ENCODE measurements at regions not wholly inside any gene's neighbourhood (a gene's known extent, or its start where the extent isn't known, plus 50 kb on each side); places are given as distances from the start of the nearest gene placed in this dataset.

- Histone ChIP-seq H3K4me3 (ENCODE audit: low read depth in 1 of 5, low read length in 5 of 5) (no peak overlapping the region), H3K4me1 (ENCODE audit: control insufficient read depth in 5 of 5, insufficient read depth in 5 of 5, low read length in 5 of 5) (peaks cover 0 to 19% (median 6%) of the 10 kb centered on the region in 5 donors), H3K27ac (ENCODE audit: low read depth, low read length) (no peak overlapping the region), H3K9me3 (ENCODE audit: control insufficient read depth in 5 of 5, low read length in 5 of 5) (no peaks in the 10 kb centered on the region), H3K9ac (ENCODE audit: low read length in 5 of 5) (no peak overlapping the region), H3K27me3 (ENCODE audit: control insufficient read depth in 5 of 5, insufficient read depth in 4 of 5, low read length in 5 of 5) (peaks cover 0 to 15% (median 2%) of the 10 kb centered on the region in 5 donors), H3K36me3 (ENCODE audit: control insufficient read depth in 5 of 5, insufficient read depth in 5 of 5, low read length in 5 of 5) (no peaks in the 10 kb centered on the region)
Observed at GRCh38 chr2:172228177-172228808, 125.6 kb upstream of the DLX2 start.

GRCh38 chr2:172229125-172229524, 126.4 kb upstream of the DLX2 start:
- no peak overlapping the region for H3K27ac ChIP-seq (ENCODE audit: low read depth, low read length)
- no peak overlapping the region for H3K9ac ChIP-seq (ENCODE audit: low read length in 5 of 5)
- no peak overlapping the region for H3K4me3 ChIP-seq (ENCODE audit: low read depth in 1 of 5, low read length in 5 of 5)

GRCh38 chr2:172230332-172230888, 127.7 kb upstream of the DLX2 start:
- Histone ChIP-seq H3K27ac (ENCODE audit: low read depth, low read length) (no peak overlapping the region), H3K27me3 (ENCODE audit: control insufficient read depth in 5 of 5, insufficient read depth in 4 of 5, low read length in 5 of 5) (peaks cover 13 to 31% (median 17%) of the 10 kb centered on the region in 5 donors), H3K9ac (ENCODE audit: low read length in 5 of 5) (no peak overlapping the region), H3K9me3 (ENCODE audit: control insufficient read depth in 5 of 5, low read length in 5 of 5) (no peaks in the 10 kb centered on the region), H3K36me3 (ENCODE audit: control insufficient read depth in 5 of 5, insufficient read depth in 5 of 5, low read length in 5 of 5) (no peaks in the 10 kb centered on the region), H3K4me3 (ENCODE audit: low read depth in 1 of 5, low read length in 5 of 5) (no peak overlapping the region), H3K4me1 (ENCODE audit: control insufficient read depth in 5 of 5, insufficient read depth in 5 of 5, low read length in 5 of 5) (peaks cover 0 to 40% (median 18%) of the 10 kb centered on the region in 5 donors)

More at GRCh38 chr2:172229125-172229524, 126.4 kb upstream of the DLX2 start:
- H3K36me3 ChIP-seq (ENCODE audit: control insufficient read depth in 5 of 5, insufficient read depth in 5 of 5, low read length in 5 of 5): no peaks in the 10 kb centered on the region
- peaks cover 3 to 19% (median 5%) of the 10 kb centered on the region in 5 donors for H3K27me3 ChIP-seq (ENCODE audit: control insufficient read depth in 5 of 5, insufficient read depth in 4 of 5, low read length in 5 of 5)
- peaks cover 0 to 27% (median 6%) of the 10 kb centered on the region in 5 donors for H3K4me1 ChIP-seq (ENCODE audit: control insufficient read depth in 5 of 5, insufficient read depth in 5 of 5, low read length in 5 of 5)
- no peaks in the 10 kb centered on the region for H3K9me3 ChIP-seq (ENCODE audit: control insufficient read depth in 5 of 5, low read length in 5 of 5)

- H3K4me3 ChIP-seq (ENCODE audit: low read depth in 1 of 5, low read length in 5 of 5): no peak overlapping the region
- no peaks in the 10 kb centered on the region for H3K9me3 ChIP-seq (ENCODE audit: control insufficient read depth in 5 of 5, low read length in 5 of 5)
- H3K27ac ChIP-seq (ENCODE audit: low read depth, low read length): no peak overlapping the region
- H3K4me1 ChIP-seq (ENCODE audit: control insufficient read depth in 5 of 5, insufficient read depth in 5 of 5, low read length in 5 of 5): peaks cover 0 to 45% (median 20%) of the 10 kb centered on the region in 5 donors
- peaks cover 14 to 35% (median 23%) of the 10 kb centered on the region in 5 donors for H3K27me3 ChIP-seq (ENCODE audit: control insufficient read depth in 5 of 5, insufficient read depth in 4 of 5, low read length in 5 of 5)
- H3K9ac ChIP-seq (ENCODE audit: low read length in 5 of 5): no peak overlapping the region
- H3K36me3 ChIP-seq (ENCODE audit: control insufficient read depth in 5 of 5, insufficient read depth in 5 of 5, low read length in 5 of 5): no peaks in the 10 kb centered on the region
Observed at GRCh38 chr2:172230889-172231401, 128.2 kb upstream of the DLX2 start.

- H3K9ac ChIP-seq (ENCODE audit: low read length in 5 of 5): no peak overlapping the region
- no peak overlapping the region for H3K27ac ChIP-seq (ENCODE audit: low read depth, low read length)
- peaks cover 14 to 40% (median 26%) of the 10 kb centered on the region in 5 donors for H3K27me3 ChIP-seq (ENCODE audit: control insufficient read depth in 5 of 5, insufficient read depth in 4 of 5, low read length in 5 of 5)
- H3K4me3 ChIP-seq (ENCODE audit: low read depth in 1 of 5, low read length in 5 of 5): no peak overlapping the region
- H3K4me1 ChIP-seq (ENCODE audit: control insufficient read depth in 5 of 5, insufficient read depth in 5 of 5, low read length in 5 of 5): peaks cover 0 to 46% (median 20%) of the 10 kb centered on the region in 5 donors
- H3K9me3 ChIP-seq (ENCODE audit: control insufficient read depth in 5 of 5, low read length in 5 of 5): no peaks in the 10 kb centered on the region
- H3K36me3 ChIP-seq (ENCODE audit: control insufficient read depth in 5 of 5, insufficient read depth in 5 of 5, low read length in 5 of 5): no peaks in the 10 kb centered on the region
Observed at GRCh38 chr2:172231508-172231907, 128.8 kb upstream of the DLX2 start.

GRCh38 chr2:172232708-172233396, 130.2 kb upstream of the DLX2 start:
- Histone ChIP-seq H3K36me3 (ENCODE audit: control insufficient read depth in 5 of 5, insufficient read depth in 5 of 5, low read length in 5 of 5) (no peaks in the 10 kb centered on the region), H3K4me1 (ENCODE audit: control insufficient read depth in 5 of 5, insufficient read depth in 5 of 5, low read length in 5 of 5) (peaks cover 0 to 46% (median 20%) of the 10 kb centered on the region in 5 donors), H3K27ac (ENCODE audit: low read depth, low read length) (peak overlapping the region; percentile 21)

GRCh38 chr2:172233987-172234715, 131.5 kb upstream of the DLX2 start:
- Histone ChIP-seq H3K27ac (ENCODE audit: low read depth, low read length) (peak overlapping the region; percentile 2), H3K9me3 (ENCODE audit: control insufficient read depth in 5 of 5, low read length in 5 of 5) (no peaks in the 10 kb centered on the region)

More at GRCh38 chr2:172232708-172233396, 130.2 kb upstream of the DLX2 start:
- Histone ChIP-seq H3K27me3 (ENCODE audit: control insufficient read depth in 5 of 5, insufficient read depth in 4 of 5, low read length in 5 of 5) (peaks cover 14 to 41% (median 26%) of the 10 kb centered on the region in 5 donors), H3K9me3 (ENCODE audit: control insufficient read depth in 5 of 5, low read length in 5 of 5) (no peaks in the 10 kb centered on the region), H3K4me3 (ENCODE audit: low read depth in 1 of 5, low read length in 5 of 5) (no peak overlapping the region), H3K9ac (ENCODE audit: low read length in 5 of 5) (no peak overlapping the region)

GRCh38 chr2:172234716-172235691, 132.3 kb upstream of the DLX2 start:
- Histone ChIP-seq H3K27me3 (ENCODE audit: control insufficient read depth in 5 of 5, insufficient read depth in 4 of 5, low read length in 5 of 5) (peaks cover 14 to 41% (median 23%) of the 10 kb centered on the region in 5 donors), H3K36me3 (ENCODE audit: control insufficient read depth in 5 of 5, insufficient read depth in 5 of 5, low read length in 5 of 5) (no peaks in the 10 kb centered on the region)

More at GRCh38 chr2:172233987-172234715, 131.5 kb upstream of the DLX2 start:
- peaks cover 0 to 46% (median 15%) of the 10 kb centered on the region in 5 donors for H3K4me1 ChIP-seq (ENCODE audit: control insufficient read depth in 5 of 5, insufficient read depth in 5 of 5, low read length in 5 of 5)
- peaks cover 14 to 41% (median 25%) of the 10 kb centered on the region in 5 donors for H3K27me3 ChIP-seq (ENCODE audit: control insufficient read depth in 5 of 5, insufficient read depth in 4 of 5, low read length in 5 of 5)
- H3K36me3 ChIP-seq (ENCODE audit: control insufficient read depth in 5 of 5, insufficient read depth in 5 of 5, low read length in 5 of 5): no peaks in the 10 kb centered on the region
- H3K9ac ChIP-seq (ENCODE audit: low read length in 5 of 5): peak overlapping the region in 1 of 5 donors; percentile 50
- H3K4me3 ChIP-seq (ENCODE audit: low read depth in 1 of 5, low read length in 5 of 5): peak overlapping the region in 4 of 5 donors; percentile 63 to 74 (median 64)

More at GRCh38 chr2:172234716-172235691, 132.3 kb upstream of the DLX2 start:
- H3K4me1 ChIP-seq (ENCODE audit: control insufficient read depth in 5 of 5, insufficient read depth in 5 of 5, low read length in 5 of 5): peaks cover 0 to 46% (median 15%) of the 10 kb centered on the region in 5 donors
- peak overlapping the region; percentile 63 to 74 (median 66) for H3K4me3 ChIP-seq (ENCODE audit: low read depth in 1 of 5, low read length in 5 of 5)
- H3K27ac ChIP-seq (ENCODE audit: low read depth, low read length): peak overlapping the region; percentile 2
- H3K9ac ChIP-seq (ENCODE audit: low read length in 5 of 5): peak overlapping the region in 2 of 5 donors; percentile 31 to 50
- no peaks in the 10 kb centered on the region for H3K9me3 ChIP-seq (ENCODE audit: control insufficient read depth in 5 of 5, low read length in 5 of 5)

Measured in subcutaneous abdominal adipose tissue (tissue), 5 donors.